Activated CD4-positive, alpha-beta T cell treated with anti-CD3 and anti-CD28 coated beads for 1 hour (primary cell): ENCODE measurements at regions not wholly inside any gene's neighbourhood (a gene's known extent, or its start where the extent isn't known, plus 50 kb on each side); places are given as distances from the start of the nearest gene placed in this dataset.
A peak's percentile ranks its signal among the peaks of the same experiment; 100 is the strongest.
"Not testable (repeated sequence)": the region's sequence is repeated elsewhere in the genome, so short reads cannot be mapped to it uniquely, and the experiment has no call there.

ENCODE experiments used
- DNase-seq: peaks from one replicate; pipeline ENCODE4 v3.0.0-alpha.2; 2020

DNA sequence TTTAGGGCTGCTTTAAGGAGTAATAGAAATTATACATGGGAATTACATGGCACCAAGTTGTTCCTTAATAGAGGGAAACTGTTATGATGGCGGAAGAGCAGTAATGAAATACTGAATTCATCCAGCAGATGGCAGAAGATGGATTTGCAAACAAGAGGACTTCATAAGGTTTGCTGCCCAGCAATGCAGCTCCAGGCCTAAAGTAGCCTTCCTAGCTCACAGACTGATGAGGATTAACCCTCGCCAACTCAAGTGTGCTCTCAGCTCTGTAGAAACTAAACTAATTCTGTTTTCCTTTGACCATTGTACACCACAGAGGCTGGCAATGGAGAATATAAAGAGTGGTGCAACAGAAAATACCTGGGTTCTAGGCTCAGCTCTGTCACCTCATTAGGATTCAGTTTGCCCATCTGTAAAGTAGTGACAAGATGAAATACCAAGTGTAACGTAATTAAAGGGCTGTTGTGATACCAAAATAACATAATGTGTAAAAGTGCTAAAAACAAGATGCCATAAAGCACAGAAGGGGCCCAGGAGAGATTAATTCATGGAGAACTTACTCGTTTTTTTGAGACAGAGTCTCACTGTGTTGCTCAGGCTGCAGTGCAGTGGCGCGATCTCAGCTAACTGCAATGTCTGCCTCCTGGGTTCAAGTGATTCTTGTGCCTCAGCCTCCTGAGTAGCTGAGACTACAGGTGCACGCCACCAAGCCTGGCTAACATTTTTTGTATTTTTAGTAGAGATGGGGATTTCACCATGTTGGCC lies 102.4 kb upstream of the SERBP1 start:
- DNase-seq, result no peak

DNA sequence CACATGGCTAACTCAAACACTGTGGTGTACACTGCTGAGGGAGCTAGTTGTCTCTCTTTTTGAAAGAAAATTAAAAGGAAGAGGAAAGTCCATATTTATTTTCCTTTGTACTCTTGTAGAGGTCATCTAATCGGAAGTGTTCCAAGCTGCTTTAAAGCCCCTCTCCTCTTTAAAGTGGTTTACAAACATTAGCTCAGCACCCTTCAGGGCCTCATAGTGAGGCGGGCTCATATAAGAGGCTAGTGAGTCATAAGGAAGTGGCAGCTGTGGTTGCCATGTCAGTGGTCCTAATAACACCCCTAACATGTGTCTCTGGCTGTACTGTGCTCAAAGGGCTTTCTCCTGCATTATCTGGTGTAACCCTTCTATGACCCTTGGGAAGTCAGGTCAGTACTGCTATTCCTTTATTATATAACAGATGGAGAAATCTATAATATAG lies 104.4 kb upstream of the SERBP1 start:
- no peak for DNase-seq

DNA sequence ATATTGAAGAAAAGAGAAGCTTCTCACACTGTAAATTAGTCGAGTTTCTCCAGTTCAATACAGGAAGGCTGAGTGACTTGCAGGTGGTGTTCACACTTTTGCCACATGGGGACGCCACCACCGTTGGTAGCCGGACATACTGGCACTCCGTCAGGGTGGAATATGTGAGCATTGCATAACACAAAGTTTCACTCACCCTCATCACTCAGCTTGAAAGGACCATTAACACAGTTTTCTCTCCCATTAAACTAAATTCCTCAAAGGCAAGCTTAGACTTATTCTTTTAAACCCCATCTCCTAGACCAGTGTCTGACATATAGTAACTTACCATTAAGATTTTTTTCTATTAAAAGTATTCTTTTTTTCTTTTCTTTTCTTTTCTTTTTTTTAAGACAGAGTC lies 105.3 kb upstream of the SERBP1 start:
- no peak for DNase-seq

DNA sequence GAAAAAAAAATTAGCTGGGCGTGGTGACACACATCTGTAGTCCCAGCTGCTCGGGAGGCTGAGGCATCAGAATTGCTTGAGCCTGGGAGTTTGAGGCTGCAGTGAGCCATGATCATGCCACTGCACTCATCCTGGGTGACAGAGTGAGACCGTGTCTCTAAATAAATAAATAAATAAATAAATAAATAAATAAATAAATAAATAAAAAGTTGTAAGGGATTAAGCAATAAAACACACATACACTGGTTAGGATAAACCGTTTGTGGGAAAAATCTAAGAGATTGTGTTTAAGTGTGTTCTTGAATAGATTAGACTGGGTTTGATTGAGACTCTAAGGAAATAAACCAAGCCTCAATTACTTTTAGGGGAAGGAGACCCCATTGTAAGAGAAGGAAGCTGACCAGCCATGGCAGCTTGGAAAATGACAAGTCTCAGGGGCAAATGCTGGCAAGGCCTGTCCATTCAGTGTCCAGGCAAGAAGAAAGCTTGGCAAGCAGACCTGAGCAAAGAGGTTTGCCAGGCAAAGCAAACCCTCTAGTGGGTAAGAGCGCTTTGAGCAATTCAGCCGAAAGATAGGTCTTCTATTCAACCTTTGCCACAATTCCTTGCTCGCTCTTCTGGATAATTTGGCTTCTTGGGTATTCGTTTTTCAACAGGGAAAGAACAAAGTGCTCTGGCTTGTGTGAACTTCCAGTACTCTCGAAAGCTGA lies 106.9 kb upstream of the SERBP1 start:
- no peak for DNase-seq

DNA sequence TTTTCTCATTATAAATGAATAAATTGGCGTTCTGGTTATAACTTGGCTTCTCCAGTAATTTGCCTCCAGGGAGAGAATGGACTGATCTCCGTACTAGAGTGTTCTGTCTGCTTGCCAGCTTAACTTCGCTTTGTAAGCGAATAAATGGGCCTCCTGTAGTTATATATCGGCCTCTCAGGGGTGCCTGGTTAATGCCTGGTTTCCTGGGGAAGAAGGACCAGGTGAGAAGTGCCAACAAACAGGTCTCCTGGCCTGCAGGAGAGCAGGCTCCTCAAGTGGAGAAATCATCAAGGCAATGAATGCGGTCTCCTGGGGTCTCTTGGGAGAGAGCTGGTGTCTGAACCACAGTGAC lies 107.4 kb upstream of the SERBP1 start:
- DNase-seq, result no peak

DNA sequence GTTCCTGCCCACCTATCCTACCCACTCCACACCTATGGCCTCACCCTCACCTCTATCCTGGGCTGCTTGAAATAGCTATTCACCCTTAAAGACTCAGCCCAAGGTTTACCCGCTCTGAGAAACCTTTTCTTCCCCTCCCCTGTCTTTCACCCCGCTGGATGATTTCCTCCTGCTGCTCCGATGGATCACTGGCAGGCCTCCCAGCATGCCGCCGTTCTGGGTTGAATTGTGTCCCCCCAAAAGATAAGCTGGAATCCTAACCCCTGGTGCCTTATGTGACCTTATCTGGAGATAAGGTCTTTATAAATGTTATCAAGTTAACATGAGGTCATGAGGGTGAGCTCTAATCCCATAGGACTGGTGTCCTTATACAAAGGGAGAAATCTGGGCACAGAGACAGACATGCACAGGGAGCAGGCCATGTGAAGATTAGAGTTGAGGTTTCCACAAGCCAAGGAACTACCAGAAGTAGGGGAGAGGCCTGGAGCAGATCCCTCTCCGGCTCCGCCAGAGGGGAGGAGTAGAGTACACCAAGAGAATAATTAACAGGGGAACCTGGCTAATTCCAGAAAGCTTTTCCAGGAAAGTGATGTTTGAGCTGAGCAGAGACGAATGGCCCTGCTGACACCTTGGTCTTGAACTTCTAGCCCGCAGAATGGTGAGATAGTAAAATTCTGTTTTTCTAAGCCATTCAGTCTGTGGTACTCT lies 110.0 kb upstream of the SERBP1 start:
- DNase-seq, result no peak

DNA sequence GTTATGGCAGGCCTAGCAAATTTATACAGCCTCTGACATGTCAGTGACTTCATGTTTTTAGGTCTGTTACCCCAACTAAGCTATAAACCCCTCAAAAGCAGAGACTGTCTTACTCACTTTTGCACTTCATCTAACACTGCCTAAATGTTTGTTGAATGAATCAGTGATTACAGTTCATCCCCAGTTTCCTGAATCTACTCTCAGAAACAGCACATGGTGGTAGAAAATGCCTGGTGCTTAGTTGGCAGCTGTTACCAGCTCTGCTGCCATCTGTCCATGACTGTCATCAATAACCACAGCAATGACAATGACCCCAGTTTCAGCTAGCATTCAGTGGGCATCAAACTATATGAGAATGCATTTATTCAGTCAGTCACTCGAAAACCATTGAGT lies 110.5 kb upstream of the SERBP1 start:
- no peak for DNase-seq

DNA sequence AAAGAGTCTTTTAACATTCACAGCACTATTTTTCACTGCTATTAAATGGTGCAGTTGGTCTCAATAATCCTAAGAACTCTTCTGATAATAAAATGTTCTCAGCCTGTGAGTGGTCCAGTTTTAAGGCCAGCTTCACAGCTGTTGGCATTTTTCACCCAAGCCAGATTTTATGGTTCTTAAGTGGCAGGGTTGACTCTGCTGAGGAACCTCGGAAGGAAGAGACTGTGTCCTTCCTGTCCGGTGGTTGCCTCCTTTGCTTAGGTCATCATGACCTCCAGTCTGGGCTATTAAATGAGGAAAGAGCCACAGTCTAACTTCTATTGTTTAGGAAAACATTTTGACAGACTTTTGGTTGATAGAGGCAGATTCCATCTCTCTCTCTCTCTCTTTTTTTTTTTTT lies 112.5 kb upstream of the SERBP1 start:
- DNase-seq, result no peak

DNA sequence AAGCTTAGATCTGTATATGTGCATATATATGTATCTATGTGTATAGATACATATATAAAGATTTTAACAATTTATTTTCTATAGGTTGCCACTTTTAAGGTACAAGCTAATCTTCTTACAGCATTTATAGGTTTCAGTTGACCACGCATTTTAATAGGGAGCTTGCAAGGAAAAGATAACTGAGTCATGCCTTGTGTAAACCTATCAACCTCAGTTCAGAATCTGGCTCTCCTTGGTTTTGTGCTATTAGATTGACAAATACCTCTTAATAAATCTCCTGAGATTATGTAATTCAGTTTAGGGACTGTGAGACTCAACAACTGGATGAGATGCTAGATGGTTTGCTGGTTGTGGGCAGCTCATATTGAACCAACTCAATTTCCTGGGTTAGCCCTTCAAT lies 114.7 kb upstream of the SERBP1 start:
- no peak for DNase-seq

DNA sequence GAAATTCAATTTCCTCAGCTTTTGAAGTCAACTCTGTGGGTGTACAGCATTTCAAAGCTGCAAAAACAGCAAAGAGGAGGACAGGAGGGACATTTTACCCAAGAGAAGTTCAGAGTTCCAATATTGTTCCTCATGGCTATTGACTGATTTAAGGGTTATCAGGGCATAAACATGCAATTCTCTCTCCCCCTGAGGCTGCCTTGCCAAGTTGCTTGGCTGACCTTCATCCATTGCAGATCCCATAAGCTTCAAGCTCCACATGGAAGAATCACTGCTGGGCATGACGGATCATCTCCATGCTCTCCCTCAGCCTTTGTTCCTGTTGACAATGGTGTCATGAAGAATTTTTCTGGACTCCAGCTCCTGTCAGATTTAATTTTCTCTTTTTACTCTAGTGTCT lies 115.2 kb upstream of the SERBP1 start:
- no peak for DNase-seq

DNA sequence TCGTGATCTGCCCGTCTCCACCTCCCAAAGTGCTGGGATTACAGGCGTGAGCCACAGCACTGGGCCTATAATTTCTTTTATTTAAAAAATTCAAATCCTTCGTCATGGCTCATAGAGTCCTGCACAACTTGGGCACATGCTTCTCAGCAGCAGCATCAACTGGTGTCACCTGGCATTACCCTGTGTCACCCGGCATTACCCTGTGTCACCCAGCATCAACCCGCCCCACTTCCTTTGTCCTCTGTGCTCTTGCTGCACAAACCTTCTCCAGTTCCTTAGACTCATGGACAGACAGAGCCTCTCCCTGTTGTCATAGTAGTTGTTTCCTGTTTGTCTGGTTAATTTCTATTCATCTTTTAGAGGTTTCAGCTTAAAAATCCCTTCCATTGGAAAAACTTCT lies 121.2 kb upstream of the SERBP1 start:
- no peak for DNase-seq

DNA sequence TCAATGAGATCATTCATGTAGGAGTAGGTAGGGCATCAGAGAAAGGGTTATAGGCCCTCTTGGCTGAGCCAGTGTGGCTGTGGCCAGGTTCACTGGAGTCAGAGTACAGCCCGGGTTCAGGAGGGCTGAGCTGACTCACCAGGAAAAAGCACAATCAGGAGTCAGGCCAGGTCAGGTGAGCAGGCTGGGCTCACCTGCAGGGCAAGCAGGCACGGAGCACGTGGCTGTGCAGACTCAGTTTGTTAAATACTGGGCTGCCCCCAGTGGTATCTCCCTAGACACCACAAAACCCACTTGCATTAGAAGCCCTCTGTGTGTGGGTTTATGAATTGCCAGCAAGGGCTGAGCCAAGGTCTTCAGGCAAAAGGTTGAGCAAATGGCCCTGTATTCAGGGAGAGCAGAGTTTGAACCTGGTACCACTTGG lies 122.1 kb upstream of the SERBP1 start:
- DNase-seq, result no peak

DNA sequence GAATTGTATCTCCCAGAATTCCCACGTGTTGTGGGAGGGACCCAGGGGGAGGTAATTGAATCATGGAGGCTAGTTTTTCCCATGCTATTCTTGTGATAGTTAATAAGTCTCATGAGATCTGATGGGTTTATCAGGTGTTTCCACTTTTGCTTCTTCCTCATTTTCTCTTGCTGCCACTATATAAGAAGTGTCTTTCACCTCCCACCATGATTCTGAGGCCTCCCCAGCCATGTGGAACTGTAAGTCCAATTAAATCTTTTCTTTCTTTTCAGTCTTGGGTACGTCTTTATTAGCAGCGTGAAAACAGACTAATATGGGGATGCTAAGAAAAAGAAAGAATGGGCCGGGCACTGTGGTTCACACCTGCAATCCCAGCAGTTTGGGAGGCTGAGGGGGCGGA lies 124.0 kb upstream of the SERBP1 start:
- not testable (repeated sequence) for DNase-seq

DNA sequence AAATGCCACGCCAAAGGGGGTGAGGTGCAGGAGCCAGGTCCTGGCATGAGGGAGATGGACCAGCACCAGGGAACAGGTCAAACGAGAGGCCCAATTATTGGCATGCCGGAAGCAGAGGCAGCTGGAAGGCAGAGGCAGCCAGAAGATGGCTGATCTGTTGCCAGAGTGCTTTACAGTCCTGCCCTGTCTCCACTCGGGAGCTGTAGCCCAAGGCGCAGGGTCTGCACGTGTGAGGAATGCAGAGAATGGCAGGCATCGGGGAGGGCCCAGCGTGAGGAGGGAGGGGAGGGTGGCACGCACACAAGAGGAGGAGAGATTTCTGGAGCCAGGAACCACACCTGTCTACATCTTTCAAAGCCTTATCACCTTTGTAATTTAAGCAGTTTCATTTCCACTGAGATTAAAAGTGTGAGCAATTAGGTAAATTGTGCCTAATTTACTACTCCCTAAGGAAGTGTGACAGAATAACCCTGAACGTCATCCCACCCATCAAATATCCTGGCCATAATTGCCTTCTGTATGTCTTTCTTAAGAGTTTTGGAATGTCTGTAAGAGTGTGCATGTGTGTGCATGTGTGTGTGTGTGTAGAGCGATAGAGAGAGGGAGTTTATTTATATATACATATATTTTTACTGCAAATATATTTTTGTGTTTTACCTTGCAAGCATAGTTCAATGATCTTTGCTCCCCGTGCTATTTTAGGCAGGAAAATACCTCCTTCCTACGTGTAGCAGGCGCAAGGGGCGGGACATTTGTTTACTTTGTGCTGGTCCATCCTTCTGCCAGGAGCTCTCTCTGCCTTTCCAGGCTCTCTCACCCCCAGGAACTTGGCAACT lies 125.5 kb upstream of the SERBP1 start:
- no peak for DNase-seq

DNA sequence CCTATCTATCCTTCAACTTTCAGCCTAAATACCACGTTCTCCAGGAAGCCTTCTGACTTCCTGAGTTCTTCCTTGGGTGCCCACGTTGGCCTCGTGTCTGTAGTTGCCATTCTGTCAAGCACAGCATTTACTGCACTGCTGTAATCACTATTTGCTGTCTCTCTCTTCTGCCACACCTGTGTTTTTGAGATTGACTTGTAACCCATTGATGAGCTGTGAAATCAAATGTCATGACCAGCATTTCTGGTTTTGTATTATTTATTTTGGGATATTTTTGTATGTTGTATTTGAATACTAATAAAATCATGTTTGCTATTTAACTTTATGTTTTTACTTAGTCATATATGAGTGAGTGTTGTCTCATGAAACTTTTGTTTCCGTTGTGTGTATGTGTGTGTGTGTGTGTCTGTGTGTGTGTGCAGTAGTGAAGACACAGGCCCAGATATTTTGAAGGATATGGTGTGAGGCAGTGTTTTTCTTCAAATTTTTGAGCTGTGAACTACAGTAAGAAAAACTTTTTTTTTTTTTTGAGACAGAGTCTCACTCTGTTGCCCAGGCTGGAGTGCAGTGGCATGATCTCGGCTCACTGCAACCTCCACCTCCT lies 126.2 kb upstream of the SERBP1 start:
- DNase-seq, result no peak

DNA sequence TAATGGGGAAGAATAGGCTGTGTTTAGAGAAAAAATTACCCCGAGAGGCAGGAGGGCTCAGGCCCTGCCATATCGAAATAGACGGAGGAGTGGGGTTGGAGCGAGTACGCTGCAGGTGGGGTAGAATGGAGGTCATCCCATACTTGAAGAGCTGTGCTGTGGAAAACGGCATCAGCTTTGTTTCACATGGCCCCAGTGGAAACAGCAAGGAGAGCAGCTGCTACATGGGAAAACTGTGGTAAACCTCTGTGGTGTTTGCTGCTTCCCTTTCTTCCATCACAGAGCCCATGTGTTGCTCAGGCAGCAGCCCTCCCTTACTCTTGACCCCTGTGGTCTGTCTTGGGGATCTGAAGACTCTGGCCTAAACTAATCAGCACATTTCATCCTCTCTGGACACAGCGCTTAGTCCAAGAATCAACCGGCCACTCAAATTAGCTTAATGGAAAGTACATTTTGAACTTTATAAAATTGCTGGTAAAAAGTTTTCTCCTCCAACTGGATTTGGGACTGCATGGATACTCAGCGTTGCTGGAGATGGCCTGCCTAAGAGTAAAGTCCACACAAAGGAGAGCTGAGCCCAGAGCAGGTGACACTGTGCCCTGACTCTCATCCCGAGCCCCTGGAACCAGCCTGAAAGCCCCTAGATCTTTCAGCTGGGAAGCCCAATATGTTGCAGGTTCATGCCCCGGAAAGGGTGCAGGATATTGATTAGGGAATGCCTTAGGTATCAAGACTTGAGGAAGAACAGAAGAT lies 127.1 kb upstream of the GADD45A start:
- no peak for DNase-seq

DNA sequence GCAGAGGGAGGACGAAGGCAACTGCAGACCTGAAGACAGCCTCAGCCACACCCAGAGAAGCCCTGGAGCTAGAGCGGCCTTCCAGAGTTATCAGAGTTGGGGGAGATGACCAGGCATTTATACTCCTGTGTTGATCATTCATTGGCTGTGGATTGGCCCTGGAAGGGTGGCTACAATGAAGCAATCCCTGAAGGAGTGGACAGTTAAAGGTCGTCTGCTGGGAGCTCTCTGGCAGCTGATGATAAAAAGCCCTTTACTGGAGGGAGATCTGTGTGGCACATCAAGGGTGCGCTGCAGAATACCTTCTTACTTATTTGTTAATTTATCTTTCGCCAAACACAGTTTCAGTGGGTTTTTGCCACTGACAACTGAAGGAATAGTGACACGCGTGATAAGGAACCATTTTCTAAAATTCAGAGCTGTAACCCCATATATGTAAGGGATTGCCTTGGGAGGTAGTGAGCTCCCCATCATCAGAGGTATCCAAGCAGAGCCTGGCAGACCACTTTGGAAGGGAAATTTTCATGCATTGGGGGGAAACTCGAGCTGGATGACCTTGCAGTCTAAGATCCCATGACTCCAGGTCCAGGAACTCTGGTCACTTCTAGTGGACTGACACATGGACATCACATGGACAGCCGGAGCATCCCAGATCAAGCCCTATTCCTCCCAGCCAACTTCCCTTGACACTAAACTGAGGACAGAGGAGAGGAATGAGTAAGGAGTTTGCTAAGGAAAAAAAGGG lies 126.4 kb upstream of the GADD45A start:
- DNase-seq, result no peak

DNA sequence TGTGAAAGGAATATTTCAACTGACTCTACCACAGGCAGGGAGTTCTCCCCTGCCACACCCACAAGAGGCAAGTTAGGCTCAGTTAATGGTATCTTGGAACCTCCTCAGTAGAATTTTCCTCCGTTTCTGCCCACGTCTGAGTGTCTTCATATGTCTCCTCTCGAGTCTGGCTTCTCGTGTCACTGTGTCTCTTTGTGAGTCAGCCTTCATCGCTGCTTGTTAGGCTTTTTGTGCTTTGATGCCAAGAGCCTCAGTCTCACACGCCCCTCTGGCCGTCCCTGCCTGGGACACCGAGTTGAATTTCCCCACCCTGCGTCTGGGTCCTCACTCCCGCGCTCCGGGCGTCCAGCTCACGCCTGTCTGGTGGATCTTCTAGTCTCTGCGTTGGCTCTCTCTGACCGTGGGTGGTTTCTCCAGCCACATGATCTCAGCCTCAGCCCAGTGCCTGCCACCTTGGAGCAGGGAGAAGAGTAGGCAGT lies 125.7 kb upstream of the GADD45A start:
- no peak for DNase-seq

DNA sequence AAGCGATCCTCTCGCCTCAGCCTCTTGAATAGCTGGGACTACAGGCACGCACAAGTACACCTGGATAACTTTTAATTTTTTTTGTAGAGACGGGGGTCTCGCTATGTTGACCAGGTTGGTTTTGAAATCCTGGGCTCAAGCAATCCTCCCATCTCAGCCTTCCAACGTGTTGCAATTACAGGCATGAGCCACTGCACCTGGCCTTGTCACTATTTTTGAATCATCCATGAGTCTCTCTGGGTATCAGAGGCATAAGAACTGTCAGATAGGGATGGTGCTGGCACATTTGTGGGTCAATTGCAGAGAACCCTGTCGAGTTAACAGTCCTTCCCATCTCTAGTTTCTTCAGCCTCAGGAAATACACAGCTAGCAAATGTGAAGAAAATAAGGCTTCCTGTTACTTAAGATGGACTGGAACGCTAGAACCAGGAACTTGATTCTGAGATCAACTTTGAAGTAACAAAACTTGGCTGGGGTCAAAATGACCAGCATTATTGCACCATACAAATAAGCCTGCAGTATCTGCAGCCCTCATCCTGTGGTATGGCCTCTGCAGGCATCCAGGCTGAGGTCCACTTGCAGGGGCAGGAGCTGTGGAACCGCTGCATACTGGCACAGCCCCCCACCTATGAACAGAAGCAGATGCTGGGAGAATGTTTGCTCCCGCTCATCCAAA lies 124.3 kb upstream of the GADD45A start:
- DNase-seq, result no peak

DNA sequence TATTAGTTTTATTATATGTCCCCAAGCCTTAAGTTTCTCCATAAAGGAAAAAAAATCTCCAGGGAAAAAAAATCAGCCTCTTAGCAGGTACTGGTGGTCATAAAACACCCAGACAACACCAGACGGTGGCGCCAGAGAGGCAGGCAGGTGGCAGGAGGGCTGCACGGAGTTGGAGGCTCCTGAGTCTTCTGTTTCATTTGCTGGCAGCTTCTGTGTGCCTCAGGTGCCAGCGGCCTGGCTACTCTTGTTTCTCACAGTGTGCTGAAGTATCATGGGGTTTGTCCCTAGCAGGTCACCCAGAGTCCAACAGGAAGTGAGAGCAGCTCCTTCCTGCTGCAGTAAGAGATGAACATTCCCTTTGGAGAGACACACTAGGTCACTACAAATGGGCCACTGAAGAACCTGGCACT lies 123.3 kb upstream of the GADD45A start:
- peak; percentile 69 for DNase-seq
